HG02678 (cell line): ENCODE measurements at regions not wholly inside any gene's neighbourhood (a gene's known extent, or its start where the extent isn't known, plus 50 kb on each side); places are given as distances from the start of the nearest gene placed in this dataset.

Experiments used
- ATAC-seq: cut with Tn5 transposase; IDR thresholded peaks from one replicate; pipeline ENCODE4 v1.9.1; 2021; ENCODE audit warnings: mild to moderate bottlenecking, moderate library complexity; ENCODE audit not compliant: unreplicated experiment

- ATAC-seq, result no peak
These were observed 324.6 kb upstream of the MTNR1B start for GRCh38 chr11:92644595-92645445.

- no peak for ATAC-seq
These were observed 318.3 kb upstream of the MTNR1B start for GRCh38 chr11:92651159-92651558.

GRCh38 chr11:92653454-92653853 is 316.0 kb upstream of the MTNR1B start:
- ATAC-seq, result no peak

GRCh38 chr11:92656783-92657182 is 312.7 kb upstream of the MTNR1B start:
- no peak for ATAC-seq

- no peak for ATAC-seq
These were observed 312.2 kb upstream of the MTNR1B start for GRCh38 chr11:92657226-92657625.

GRCh38 chr11:92658733-92659132 is 310.7 kb upstream of the MTNR1B start:
- no peak for ATAC-seq

GRCh38 chr11:92659793-92660192 is 309.7 kb upstream of the MTNR1B start:
- no peak for ATAC-seq

- no peak for ATAC-seq
These were observed 306.7 kb upstream of the MTNR1B start for GRCh38 chr11:92662601-92663360.

GRCh38 chr11:92663539-92663938 is 305.9 kb upstream of the MTNR1B start:
- no peak for ATAC-seq

- ATAC-seq, result no peak
These were observed 301.8 kb upstream of the MTNR1B start for GRCh38 chr11:92667486-92668152.

GRCh38 chr11:92670308-92670890 is 299.1 kb upstream of the MTNR1B start:
- ATAC-seq, result no peak

GRCh38 chr11:92671081-92671480 is 298.4 kb upstream of the MTNR1B start:
- ATAC-seq, result no peak

- no peak for ATAC-seq
These were observed 294.1 kb upstream of the MTNR1B start for GRCh38 chr11:92675303-92675702.

- ATAC-seq, result no peak
These were observed 293.6 kb upstream of the MTNR1B start for GRCh38 chr11:92675810-92676209.

- ATAC-seq, result no peak
These were observed 291.3 kb upstream of the MTNR1B start for GRCh38 chr11:92678008-92678611.

GRCh38 chr11:92681586-92681985 is 287.9 kb upstream of the MTNR1B start:
- ATAC-seq, result no peak

GRCh38 chr11:92682136-92682535 is 287.3 kb upstream of the MTNR1B start:
- no peak for ATAC-seq

GRCh38 chr11:92682952-92683351 is 286.5 kb upstream of the MTNR1B start:
- no peak for ATAC-seq

- no peak for ATAC-seq
These were observed 284.4 kb upstream of the MTNR1B start for GRCh38 chr11:92685049-92685448.

- no peak for ATAC-seq
These were observed 281.7 kb upstream of the MTNR1B start for GRCh38 chr11:92687724-92688123.

GRCh38 chr11:92688416-92688815 is 281.0 kb upstream of the MTNR1B start:
- ATAC-seq, result no peak
